ENCODE measurements at regions not wholly inside any gene's neighbourhood (a gene's known extent, or its start where the extent isn't known, plus 50 kb on each side); places are given as distances from the start of the nearest gene placed in this dataset.

DNA sequence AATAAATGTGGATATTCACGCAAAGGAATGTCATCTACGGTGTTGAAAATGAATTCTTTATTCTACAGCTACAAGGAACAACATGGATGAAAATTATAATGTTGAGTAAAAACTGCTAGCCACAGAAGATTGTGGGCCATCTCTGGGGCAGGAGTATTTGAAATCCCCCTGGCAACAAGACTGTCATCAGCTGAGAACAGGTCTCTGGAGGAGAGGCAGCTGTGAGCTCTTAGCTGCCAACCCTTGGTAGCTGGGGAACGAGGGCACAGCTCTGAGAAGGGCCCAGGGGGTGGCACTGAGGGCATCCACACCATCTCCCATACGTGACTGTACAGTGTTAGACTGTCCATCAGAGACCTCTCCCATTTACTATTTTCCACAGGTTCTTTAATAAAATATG, 340.1 kb upstream of the MGMT start:
- DNase-seq: no peak

DNA sequence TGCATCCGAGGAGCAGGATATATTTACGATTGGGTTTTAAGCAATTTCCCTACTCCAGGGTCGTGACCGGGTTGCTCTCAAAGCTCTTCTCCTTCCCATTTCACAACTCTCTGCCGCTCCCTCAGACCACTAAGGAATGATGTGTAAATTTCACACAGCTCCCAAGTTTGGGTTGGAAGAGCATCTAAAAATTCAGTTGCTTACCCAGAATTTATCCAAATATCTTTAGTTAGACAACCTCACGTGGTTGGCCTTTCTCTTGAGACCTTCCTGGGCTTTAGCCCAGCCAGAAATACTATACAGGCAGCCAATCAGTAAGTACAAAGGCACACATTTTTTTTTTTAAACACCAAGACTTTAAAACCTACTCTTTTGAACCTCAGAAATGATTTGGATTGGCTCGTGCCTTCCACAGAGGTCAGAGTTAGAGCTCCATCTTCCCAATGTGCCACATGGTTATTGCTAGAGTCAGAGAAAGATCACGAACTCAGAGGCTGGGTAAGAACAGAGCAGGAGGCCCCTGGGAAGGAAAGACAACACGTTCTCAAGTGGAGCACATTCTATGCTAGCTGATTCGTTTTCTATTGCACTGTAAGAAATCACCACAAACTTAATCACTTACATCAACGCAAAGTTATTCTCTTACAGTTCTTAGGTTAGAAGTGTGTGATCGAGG, 335.4 kb upstream of the MGMT start:
- no peak for DNase-seq

DNA sequence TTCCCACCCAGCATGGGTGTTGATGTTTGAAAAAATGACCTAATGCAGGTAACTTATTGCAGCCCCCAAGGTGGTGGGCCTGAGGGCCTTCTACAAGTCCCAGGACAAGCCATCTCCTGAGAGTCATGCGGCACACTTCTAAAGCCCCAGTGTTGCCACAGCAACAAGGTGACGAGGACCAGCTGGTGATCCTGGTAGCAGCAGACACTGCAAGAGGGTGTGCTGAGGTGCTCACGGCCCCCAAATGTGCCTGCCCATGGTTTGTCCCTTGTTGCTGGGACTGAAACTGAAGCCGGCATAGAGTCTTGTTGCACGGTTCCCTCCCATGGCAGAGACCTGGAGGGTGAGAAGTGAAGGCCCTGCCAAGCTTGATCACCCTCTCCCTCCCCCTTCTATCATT, 333.2 kb upstream of the MGMT start:
- no peak for DNase-seq

DNA sequence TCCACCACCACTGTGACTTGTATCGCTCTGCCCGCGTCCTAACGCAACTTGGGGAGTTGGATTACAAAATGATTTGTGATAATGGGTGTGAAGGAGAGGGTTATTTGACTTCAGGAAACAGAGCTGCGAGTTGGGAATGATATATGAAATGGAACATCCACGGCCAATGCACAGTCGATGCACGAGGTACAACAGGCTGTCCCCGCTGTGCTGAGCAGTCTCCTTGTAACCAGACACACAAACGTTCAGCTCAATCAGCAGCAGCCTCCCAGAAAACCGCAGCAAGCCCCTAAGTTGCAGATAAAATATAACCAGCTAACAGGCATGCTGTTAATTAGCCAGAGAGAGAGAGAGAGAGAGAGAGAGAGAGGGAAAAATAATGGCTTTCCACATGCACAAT, 332.7 kb upstream of the MGMT start:
- DNase-seq: no peak

DNA sequence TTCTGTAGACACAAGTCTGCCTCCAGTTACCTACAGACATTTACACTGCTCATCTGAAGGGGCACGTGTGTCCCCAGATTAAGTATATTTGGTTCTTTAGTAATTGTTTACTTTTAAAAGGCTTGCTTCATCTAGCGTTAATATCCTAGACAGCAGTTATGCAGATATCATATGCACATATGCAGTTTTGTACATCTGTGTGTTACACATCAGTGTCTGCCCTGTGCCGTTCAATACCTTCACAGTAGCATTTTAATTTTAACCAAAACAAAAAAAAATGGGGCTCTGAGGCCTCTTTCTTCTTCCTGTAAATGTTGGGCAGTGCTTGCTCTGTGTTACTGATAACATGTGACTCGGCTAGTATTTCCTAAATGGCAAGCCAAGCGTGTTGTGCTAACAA, 331.4 kb upstream of the MGMT start:
- no peak for DNase-seq

DNA sequence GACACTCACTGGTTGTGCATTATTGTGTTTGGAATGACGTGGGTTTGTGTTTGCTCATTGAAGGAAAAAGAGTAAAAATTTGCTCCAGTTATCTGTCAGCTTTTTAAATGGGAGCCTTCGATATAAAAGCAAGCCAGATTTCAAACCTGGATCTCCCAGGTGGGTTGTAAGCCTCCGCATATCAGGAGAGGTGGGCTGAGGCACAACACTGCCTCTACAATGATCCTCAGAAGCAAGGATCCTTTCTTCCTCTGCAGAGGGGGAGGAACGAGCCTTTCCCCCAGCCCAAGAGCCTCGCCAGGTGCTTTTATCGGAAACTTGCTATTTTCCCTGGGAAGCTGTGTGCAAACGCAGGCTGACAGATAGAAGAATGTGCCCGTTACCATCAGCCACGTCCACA, 331.0 kb upstream of the MGMT start:
- no peak for DNase-seq

DNA sequence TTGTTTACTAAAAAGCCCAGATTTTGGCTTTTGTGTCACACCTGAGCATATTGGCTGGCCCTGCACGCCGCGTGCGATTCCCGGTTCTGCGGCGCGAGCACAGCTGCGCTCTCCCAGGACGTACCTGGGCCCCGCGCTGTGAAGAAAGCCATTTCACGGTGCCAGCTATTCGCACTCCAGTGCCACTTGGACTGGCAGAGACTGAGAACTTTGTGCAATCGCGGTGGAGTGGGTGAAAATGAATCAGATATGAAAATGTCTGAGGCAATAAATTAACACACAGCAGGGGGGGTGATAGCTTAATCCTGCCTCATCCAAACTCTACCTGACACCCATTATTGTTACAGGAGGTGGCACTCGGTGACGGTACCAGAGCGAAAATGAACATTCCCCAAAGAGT, 330.1 kb upstream of the MGMT start:
- DNase-seq: no peak

DNA sequence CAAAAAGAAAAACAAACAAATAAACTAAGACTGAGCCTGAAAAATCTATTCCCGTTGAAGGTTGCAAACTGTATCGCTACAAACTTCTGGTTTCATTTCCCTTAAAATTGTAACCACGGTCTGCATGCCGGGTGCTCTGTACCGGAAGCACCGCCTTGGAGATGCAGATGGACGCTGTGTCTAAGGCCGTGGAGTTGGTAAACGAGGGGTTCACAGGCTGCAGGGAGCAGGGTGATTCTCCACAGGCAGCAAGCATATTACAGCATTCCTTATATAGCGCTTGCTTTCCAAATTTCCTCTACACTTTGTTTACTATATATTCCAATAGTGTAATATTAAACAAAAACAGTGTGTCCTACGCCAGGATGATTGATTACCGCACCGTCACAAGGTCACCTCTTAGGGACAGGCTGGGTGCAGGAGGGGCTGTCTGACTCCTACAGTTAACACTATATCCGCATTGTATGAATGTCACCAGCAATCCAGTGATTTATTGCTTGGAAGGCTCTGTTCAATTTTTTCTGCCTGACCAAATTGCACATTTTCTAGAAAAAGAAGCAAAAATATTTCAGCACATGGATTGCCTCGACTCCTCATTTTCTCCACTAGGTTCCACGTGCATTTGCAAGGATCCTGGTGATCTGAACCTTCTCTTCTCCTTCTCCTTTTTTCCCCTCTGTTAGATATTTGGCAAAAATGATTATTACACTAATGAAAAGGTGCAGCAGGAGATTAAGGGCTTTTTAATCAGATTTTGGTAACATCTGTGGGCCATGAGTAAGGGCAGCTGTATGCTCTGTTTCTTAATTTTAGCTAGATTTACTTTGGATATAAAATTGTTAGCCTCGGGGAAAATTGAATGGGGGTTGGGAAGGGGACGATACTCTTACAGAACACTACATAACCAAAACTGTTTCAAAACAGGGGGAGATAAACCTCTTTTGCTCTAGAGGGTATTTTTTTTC, 325.8 kb upstream of the MGMT start:
- DNase-seq: peak in 8 of 56 donors; percentile 3 to 22 (median 6)

DNA sequence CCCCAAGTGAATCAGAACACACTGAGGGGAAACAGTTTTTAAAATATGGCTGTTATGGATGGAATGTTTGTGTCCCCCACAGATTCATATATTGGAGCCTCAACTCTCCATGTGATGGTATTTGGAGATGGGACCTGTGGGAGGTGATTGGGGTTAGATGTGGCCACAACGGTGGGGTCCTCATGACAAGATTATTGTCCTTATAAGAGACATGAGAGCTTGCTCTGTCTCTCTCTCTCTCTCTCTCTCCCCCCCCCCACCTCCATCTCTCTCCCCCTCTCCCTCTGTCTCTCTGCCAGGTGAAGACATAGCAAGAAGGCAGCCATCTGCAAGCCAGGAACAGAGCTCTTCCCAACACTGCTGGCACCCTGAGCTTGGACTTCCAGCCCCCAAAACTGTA, 315.8 kb upstream of the MGMT start:
- DNase-seq: no peak

DNA sequence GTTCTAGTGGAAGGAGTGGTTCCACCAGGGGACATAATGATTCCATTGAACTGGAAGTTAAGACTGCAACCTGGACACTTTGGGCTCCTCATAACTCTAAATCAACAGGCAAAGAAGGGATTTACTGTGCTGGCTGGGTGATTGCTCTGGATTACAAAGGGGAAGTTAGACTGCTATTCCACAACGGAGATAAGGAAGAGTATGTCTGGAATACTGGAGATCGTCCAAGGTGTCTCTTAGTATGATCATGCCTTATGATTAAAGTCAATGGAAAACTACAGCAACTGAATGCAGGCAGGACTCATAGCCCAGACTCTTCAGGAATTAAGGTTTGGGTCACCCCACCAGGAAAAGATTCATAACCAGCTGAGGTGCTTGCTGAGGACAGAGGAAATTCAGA, 310.6 kb upstream of the MGMT start:
- DNase-seq: no peak

DNA sequence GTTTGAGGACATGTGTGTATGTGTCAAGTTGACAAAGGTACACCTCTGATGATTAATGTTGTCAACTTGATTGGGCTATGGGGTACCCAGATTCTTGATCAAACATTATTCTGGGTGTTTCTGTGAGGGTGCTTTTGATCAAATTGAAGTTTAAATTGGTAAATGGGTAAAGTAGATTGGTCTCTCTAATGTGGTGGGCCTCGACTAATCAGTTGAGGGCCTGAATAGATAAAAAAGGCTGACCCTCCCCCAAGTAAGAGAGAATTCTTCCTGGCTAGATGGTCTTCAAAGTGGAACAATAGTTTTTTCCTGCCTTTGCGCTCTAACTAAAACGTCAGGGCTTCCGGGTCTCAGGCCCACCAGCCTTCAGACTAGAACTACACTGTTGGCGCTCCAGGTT, 309.9 kb upstream of the MGMT start:
- DNase-seq: no peak

DNA sequence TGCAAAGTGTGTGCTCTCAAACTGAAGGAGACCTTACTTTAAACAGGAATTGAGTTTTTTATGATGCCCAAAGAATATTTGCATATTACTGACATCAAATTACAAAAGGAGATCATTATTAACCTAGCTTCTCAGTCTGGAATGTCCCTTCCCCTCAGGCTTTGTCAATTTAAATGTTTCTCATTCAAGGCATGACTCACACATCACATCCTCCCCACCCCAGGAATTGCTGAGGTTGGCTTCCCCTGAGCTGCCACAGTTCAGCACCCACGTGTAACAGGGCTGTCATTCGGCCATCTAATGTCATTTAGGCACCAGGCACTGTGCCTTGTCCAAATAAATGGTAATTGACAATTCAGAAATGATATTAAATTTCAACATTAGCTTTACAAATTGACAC, 305.9 kb upstream of the MGMT start:
- no peak for DNase-seq

DNA sequence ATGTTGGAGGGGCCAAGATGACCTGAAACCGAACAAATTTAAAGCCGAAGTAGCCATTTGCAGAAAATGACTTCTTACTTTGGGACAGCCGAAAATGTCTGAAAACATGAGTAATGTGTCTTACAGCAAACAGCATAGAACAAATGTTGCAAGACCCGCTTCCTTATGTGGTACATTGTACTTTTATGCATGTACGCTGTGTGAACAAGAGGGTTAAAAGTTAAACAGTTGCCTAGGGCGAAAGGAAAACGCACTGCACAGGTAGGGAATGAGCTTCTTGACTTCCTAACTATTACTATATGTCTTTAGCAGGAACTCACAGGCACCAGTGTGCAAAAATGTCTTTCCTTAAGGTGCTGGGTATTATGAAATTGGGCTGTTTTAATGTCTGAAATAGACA, 303.5 kb upstream of the MGMT start:
- DNase-seq: no peak

DNA sequence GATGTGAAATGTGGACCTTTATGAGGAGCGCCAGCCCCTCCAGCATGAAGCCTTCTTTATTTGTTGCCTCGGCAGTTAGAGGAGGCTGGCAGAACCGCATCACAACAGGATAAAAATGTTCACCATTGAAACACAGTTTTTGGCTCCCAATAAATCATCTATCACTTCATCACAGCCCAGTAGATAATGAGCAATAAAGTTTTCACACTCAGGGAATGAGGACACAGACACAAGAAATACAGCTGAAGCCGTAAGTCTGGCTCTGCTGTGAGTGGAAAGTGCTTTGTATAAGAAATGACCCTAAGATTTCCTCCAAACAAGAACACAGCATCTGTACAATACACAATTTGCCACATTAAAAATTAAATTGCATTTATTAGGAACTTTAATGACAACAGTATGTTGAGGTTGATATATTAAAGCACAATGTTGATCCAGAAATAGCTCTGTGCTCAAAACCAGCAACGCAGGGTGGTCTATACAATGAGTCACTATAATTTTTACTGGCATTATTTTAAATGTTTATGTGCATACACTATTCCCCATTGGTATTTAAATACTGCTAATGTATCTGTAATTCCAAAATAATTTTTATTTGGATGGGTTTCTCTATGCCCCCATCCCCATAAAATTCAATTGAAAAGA, 301.8 kb upstream of the MGMT start:
- no peak for DNase-seq

DNA sequence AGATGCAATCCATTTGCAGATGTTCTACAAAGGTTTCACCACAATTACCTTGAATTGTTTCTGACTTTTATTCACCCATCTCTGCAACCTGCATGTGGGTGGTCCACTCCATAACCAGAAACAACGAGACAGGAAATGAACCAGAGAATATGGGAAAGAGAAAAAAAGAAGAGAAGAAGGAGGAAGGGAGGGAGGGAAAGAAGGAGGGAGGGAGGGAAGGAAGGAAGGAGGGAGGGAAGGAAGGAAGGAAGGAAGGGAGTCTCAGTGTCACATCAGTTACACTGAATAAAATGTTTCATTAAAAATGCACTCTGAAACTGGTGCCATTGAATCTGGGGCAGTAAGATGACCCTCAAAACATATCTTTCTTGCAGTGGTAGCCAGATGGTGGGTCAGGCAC, 301.3 kb upstream of the MGMT start:
- DNase-seq: no peak

DNA sequence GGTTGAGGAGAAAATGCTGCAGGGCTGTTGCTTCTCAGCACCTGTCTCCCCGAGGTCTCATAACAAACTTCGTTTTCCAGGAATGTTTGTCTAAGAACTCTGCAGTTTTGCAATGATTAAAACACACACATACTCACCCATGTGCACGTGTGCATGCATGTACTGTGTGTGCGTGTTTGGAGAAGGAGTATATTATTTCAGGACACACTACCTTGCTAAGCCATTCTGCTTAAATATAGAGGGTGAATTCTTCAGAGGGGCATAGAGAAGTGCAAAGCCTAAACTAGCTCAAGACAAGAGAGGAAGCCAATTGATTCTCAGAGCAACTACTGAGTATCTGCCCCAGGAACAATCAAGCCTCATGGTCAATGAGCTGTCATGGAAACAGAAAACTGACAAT, 298.4 kb upstream of the MGMT start:
- no peak for DNase-seq

DNA sequence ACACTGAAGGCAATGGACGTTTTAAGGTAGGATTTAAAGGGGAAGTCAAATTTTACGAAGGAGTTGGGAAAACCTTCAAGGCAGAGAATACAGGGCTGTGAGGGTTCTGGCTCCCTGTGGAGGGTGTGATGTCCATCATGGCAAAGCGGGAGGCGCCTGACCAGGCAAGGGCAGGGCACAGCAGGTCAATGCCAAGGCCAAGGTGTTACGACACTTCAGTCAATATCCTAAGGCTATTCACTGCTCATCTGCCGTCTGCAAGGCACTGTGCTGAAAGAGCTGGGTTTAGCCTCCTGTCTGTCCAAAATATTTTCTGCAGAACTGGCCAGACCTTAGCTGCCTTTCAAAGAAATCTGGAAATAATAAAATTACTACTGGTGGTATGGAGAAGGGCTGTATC, 297.9 kb upstream of the MGMT start:
- DNase-seq: no peak

DNA sequence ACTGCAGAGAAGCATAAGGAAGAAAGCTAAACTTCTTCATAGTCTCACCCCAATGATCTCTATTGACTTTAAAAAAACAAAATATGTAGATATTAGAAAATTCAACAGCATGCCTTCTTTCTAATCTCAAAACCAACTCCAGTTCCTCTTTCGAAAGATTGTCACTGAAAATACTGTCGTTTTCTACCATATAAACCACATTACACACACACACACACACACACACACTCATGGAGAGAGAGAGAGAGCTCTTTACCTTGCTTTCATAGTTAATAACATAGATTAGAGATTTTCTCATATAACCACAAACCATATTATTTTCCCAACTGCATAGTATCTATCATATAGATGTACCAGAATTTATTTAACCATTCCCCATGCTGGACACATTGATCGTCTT, 296.2 kb upstream of the MGMT start:
- no peak for DNase-seq

DNA sequence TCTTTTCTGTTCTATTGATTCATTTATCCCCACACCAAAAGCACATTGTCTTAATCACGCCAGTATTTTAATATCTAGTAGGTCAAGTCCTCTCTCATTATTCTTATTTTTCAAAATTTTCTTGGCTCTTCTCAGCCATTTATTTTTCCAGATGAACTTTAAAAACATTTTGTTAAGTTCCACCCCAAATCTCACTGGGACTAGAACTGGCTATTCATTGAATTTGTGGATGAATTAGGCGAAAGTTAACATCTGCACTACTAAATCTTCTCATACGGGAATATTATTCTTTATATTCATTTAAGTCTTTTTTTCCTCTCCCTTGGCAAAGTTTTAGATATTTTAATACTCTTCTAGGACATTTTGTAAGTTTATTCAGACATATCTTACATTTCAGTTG, 295.2 kb upstream of the MGMT start:
- no peak for DNase-seq

DNA sequence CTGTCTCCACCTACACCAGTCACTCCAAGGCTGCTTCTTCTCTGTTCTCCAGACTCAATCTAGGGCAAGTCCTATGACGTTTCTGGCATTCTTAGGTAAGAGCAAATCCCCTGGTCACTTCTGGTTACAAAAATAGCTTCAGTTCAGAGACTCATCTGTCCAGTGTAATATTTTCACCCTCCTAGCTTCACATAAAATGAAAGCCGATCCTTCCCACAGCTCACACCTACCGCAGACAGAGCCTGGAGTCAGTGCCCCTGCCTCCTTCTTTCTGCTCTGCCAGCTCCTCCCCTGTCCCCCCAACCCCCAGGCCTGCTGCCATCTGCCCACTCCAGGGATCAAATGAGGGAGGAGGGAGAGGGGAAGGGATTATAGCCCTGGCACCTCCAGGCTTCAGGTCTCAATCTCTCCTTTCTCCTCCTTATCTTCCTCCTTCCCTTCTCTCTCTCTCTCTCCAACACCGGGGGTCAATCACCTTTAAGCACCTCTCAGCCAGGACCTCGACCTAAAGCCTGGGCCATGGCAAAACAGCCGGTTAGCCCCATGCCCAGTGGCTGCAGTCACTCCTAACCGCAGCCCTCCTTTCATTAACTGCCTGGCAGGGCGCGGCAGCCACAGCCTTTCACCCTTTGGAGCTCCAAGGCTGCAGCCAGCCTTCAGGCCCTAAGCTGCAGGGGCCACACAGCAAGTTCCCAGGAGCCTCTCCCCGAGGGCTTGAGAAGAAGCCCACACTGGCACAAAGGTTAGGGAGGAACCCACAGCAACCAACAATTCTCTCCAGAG, 292.6 kb upstream of the MGMT start:
- DNase-seq: no peak

DNA sequence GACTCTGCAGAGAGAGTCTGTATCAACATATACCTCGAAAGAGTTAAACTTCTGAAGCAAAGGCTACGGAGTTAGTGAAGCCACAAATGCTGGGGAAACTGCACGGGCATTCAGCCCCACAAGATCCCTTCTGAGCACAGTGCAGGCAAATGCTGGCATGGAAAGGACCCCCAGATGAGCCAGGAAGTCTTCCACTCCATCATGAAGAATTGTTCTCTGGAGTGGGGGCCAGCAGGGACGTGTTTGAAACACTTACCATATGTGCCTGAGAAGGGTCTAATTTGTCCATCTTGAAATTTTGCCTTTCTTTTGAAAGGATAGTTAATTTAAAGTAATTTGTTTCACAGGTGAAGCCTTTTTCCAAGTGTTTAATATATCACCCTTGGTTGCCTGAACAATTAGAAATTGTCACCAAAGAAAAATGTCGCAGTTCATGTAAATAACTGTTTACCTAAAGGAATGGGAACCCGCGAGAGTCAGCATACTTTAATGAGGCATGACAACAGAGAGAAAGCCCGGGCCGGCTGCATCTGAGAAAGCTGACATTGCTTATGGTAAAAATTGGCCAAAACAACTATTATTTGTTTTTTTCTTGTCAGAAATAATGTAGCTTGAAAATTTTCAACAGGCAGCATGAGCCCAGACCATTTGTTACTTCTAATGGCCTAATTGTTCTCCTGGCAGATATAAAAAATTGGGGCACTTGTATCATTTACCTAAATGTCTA, 287.6 kb upstream of the MGMT start:
- no peak for DNase-seq
